HT-29 (cell line): ENCODE measurements at regions not wholly inside any gene's neighbourhood (a gene's known extent, or its start where the extent isn't known, plus 50 kb on each side); places are given as distances from the start of the nearest gene placed in this dataset.
A peak's percentile ranks its signal among the peaks of the same experiment; 100 is the strongest.

ENCODE experiments used
- DNase-seq: peaks from one replicate; pipeline ENCODE4 v3.0.0-alpha.2; 2015; ENCODE audit warnings: low spot score

DNA sequence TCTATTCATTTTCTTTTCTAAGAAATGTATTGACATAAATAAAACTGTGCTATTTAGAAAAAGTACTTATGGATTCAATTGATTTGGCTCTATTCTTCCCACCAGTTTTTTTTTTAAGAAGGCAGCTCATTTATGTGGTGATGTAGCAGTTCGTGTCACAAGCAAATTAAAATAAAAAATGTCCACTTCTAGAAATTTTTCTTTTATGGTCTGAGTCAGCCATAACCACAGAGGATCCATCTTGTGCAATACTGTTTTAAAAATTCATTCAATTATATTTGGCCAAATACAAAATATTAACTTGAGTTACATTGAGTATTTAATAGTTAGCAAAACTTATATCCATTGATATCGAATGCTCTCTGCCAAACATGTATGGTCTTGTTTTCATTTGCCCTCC, 207.9 kb upstream of the FAT1 start:
- no peak for DNase-seq

DNA sequence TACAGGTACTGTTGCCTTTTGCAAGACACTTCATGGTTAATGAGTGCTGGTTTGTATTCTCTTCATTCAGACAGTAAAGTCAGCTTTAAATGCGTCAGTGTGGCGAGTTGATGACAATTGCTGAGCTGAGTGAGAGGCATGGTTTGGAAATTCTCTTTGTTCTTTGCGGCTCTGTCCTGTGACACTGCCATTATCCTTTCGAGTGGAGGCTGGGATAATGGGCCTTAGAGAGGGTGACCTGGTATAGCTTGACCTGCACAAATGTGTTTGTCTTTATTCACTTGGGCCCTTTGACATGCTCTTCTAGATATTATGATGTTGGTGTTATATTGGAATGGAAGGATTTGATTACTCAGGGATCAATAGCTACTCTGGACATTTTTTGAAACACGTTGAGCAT, 208.5 kb upstream of the FAT1 start:
- peak; percentile 80 for DNase-seq

DNA sequence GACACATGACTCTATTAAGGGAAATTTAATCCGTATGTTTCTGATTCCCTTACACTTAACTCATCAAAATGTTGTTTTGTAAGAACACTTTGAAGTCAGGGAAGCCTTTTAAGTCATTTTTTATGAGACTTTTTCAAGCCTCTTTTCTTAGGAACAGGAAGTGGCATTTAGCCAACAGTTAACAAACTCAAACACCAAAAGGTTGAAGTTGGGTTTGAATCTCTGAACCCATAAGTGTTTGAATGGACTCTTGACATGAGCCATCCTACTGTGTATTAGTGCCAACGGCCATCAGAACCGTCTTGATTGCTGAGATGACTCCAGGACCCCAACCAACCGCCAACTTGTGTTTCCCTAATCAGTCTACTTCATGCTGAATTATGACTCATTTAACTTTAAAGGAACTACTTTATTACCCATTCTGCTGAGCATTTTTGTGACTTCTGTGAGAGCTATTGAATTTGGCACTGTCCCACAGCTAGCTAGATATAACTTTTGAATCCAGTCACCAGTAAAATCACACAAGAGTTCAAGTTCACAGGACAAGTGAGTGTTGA, 209.1 kb upstream of the FAT1 start:
- peak; percentile 90 for DNase-seq

DNA sequence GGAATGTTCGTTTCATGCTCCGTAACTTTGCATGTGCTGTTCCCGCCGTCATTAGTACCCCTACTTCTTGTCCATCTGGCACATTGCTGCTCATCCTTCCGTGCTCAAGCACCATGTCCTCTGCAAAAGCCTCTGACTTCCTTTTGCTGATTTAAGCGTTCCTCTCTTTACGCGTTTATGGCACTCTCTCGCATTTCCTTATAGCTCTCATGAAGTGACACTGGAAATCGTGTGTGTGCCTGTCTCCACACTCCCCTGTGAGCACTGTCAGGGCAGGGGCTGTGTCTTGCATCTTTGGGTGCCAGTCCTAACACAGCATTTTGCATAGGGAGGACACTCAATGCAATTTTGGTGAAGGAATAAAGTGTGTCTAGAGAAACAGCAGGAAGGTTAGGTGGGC, 210.6 kb upstream of the FAT1 start:
- no peak for DNase-seq

DNA sequence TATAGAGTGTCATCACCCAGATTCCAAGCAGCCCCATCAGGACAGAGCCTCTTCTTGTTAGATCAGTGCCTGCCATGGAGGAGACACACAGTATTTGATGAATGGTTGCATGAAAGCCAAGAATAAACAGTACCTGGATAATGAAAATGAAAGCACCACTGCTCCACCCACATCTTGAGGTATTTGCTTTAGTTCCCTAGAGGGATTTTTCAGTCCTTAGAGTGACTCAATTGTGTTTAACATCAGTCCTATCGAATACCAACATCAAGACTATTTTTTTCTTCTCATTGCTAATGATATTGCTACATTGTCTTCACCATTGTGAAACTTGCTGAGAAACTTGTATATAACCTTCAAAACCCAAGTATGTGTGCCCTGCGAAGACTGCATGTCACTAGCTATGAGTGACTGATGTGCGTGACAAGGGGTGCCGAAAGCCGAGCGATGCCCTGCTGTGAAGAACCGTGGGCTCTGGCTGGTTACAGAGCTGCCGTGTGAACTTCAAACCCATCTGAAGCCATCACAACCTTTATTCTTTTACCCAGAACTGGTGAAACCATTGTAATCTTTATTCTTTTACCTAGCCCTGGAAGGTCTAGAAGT, 211.3 kb upstream of the FAT1 start:
- DNase-seq: peak; percentile 82

DNA sequence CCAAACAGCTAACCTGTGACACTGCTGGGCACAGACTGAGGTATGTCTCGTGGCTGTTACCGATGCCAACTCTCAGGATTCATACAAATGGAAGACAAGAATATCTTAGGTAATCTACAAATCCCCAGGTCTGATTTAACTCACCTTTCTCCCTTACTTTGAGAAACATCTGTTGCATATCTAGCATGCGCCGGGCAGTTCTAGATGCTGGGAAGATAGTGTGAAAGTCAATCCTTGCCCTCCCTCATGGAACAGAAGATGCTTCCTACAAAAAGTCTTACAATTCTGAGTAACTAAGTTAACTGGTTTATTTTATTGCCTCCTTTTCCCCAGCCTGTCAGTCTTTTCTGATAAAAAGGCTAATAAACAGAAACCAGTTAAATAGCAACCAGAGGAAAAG, 212.2 kb upstream of the FAT1 start:
- peak; percentile 62 for DNase-seq

DNA sequence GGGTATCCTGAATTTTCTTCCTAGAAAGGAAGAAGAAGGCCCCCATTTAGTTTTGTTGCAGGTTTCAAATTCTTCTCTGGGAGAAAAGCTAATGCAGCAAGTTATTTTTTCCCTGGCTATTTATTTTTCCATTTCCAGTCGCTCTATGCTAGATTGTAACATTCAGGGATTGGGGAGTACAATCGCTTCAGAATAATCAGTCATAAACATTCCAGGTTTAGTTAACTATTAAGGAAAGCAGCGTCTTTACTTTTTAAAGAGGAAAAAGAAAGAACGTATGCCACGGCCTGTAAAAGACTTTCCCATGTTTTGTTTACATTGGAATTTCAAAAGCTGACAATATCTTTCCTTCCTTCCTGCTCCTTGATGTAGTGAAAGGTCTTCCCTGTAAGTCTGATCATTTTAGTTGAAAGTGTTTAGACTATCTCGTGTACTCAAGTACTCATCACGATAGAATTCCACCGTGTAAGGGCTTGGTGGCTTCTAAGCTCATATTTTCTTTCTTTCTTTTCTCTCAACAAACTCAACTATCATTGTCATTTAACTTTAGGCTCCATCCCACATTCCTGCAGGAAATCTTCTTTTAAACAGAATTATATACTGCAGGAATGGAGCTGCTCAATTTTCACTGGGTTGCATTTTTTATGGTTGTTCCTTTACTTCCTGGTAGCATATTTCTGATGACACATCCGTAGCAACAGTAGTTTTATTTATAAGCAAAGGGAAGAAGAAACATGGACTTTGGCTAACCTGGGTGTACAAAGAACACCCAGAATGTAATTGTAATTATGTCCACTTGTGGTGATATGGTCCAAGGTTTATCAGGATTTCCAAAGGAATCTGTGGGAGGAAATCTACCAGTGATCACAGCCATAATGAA, 213.1 kb upstream of the FAT1 start:
- DNase-seq: peak; percentile 95

DNA sequence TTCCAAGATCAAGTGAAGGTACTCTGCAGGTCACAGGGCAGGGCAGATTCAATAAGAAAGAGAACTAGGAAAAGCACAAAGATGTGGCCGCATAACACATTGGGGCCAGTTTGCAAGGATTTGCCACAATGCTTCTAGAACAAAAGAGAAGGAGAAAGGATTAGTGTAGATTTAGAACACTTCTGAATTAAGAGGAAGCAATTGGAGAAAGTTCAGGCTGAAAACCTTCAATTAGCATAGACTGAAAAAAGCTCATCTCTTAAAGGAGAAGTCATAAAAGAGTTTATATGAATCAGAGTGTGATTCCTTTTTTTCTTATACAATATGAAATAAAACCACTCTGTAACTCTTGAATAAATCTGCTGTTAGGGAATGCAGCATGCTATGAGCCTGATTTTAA, 215.6 kb upstream of the FAT1 start:
- DNase-seq: no peak

DNA sequence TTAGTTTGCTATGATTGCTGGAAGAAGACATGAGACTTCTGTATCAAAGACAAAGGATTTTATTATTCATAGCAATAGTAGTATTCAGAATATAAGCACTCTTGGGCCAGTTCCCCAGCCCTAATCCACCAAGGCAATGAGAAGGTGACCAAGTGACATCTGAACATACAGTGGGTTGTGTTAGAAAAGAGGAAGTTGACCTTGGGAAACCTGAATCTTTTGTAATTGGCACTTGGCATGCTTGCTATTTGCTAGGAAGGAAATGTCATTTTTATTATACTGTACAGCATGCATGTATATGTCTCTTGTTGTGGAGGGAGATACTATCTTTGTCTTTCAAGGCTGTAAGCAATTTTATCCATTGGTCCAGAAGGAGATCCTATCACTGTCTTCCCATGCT, 216.1 kb upstream of the FAT1 start:
- DNase-seq: no peak

DNA sequence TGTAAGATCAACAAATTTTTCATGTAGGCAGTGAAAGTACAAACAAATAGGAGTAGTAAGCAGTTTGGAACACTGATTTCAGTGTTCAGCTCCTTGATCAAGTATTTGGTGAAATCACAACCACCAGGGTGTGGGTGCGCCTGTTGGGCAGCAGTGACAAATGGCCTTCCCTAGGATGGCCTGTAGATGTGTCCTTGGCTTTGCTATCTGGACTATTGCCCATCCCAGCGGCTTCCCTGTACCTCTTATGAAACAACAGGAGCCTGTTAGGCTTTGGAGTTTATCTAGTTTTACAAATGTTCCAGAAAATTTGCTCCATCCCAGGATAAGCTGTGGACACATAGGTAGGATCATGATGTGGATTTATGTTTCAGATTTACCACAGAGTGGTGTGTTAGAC, 216.8 kb upstream of the FAT1 start:
- no peak for DNase-seq

DNA sequence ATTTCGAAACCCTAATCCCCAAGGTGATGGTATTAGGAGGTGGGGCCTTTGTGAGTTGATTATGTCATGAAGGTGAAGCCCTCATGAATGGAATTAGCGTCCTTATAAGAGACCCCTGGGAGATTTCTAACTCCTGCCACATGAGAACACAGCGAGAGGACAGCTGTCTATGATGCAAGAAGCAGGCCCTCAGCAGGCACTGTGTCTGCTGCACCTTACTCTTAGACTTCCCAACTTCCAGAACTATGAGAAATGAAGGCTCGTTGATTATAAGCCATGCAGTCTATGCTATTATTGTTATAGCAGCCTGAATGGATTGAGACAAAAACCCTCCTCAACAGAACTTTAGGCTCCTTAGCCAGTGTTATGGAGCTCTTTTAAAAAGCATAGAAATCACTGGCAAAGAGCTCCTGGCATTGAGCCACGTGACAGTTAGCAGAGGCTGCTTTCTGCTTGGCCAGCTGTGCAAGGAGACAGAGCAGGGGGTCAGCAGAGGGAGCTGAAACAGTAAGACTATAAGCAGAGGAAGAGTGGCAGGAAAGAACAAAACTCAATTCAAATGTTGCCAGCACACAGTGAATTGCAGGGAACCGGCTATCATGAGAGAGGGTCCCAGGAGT, 219.2 kb upstream of the FAT1 start:
- peak; percentile 50 for DNase-seq

DNA sequence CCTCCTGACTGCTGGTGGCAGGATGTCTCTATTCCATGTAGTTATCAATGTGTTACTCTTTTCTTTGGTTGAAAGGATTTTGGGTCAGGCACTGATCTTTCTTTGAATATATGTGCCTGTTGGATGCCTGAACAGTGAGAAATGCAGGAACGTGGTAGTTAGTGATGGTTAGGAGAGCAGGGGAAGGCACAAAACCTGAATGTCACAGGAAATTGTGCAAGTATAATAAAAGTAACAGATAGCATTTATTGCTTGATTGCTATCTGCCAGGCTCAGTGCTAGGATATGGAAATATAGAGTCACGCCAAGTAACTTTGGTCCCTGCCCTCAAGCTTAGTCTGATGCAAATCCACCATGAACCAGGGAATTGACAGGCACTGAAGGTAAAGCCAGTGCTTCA, 219.8 kb upstream of the FAT1 start:
- DNase-seq: no peak

DNA sequence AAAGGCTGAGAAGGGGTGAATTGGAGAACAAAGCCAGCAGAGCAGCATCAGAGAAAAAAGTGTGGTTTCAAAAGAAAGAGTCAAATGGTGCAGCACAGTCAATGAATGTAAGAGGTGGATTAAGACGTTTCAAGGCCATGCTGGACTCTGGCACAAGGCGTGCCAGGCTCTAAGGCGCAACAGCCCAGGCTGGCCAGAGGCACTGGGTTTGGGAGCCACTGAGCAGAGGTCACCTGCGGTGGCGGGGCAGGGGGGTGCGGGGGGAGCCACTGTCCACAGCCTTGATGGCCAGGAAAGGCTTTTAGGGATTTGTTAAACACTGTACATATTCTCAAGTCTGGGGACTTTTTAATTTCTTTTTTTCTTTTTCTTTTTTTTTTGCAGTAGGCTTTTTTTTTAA, 222.5 kb upstream of the FAT1 start:
- DNase-seq: peak; percentile 38

DNA sequence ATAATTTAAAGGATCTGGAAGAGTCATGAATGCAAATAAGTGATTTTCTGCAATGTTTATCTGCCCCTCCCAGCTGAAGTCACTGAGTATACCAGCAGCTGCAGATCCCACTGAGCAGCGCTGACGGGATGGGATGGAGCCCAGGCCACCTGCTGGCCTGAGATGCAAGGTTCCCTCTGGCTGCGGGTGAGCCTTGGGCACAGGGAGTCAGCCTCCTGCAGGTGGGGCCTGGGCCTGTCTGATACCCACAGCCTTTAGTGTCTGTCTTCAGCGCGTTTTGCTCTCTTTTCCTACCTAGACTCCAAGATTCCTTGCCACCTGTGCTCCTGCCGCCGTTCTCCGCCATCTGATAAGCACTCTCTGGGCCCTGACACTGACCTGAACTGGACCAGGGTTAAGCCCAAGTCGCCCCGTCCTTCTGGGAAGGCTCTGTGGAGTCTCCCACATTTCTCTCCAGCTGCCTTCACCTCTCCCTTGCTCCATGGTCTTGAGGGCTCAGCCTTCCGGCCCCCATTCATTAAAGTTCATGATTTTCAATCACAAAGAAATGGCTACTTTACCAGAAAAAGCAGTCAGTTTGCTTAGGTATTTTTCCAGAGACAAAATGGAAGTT, 223.1 kb upstream of the FAT1 start:
- peak; percentile 90 for DNase-seq

DNA sequence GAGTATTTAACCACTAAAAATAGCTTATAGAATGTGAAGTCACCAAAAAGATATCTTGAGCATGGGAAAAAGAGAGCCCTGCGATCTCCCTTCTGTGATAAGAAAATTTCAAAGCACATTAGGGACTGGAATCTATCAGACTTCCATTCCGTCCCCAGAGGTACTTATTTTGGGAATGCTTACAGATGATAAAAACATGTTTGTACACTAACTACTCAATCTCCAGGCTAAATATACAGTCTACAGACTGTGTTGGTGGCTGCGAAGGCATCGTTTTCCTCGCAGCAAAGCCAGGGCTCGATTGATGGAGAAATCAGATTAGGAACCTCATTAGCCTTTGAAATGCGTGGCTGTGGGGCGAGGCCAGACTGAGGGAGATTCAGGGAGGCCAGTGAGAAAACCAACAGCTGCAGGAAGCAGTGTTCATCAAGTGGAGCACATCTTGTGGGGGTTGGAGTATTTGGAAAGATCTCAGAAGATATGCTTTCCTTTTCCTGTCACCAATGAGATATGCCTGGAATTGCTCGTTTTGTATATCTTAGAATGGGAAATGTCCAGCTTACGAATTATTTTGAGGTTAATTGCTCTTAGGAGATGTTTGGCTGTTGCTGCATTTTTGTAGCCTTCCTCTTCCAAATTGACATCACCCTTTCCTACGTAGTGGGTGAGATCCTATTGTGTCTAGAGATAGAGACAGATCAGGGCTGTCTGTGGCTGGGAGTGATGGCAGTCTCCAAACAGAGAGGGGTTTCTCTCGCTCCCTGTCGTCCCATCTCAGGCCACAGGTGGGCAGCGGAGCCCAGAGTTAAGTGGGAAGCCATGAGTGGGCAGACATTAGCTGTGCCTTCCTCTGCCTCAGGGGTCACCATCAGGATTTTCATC, 224.9 kb upstream of the FAT1 start:
- DNase-seq: peak; percentile 3

DNA sequence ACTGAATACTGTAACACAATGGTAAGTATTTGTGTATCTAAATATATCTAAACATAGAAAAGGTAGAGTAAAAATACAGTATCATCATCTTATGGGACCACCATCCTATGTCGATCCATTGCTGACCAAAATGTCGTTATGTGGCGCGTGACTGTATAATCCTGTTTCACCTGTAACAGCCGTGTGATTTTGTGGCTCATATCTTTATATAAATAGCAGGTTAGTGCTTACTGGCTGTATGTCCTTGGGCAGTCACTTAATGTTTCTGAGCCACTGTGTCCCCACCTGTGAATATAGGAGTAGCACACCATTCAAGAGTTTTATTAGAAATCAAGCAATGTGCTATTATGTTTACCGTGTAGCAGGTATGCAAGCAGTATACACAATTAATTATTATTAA, 226.2 kb upstream of the FAT1 start:
- no peak for DNase-seq

DNA sequence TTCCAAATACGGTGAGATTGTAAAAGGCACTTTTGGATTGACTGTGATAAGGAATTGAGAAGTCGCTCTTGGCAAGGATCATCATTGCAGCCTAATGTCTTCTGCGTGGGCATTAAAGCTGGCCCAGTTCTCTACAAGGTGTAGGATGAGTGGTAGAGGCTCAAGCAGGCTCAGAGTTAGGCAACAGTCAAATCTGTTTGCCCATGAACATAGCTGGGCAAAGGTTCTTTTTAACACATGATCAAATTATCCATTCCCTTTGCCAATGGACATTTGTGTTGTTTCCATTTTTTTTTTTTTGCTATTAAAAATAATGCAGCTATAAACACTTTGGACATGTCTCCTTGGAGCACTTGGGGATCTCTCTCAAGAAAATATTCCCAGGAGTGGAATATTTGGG, 229.1 kb upstream of the FAT1 start:
- no peak for DNase-seq

DNA sequence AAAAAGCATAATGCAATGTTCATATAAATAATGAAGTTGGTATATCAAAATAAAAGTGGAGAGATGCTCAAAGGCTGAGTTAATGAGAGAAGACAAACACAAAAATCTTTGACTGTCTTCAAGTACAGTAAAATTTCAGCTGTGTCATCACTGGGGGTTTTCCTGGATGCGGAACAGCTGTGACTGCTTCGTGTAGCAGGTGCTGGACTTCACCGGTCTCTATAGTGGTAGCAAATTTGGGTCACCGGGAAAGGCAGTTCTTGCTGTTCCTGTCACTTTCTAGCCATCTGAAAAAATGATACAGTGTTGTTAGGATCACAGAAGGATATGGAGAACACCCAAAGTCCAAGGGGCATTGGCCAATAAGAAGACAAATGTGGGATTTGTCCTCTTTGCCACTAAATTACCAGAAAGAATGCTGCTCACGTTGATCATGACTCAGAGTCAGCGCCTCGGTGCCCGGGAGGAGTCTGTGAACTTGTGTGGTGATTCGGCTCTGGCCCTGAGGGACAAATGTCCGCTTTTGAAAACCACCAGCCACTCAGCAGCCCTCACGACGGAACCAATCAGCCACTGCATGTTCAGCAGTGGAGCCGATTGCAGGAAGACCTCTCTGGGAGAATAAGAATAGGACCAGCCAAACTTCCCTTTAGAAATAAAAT, 230.1 kb upstream of the FAT1 start:
- DNase-seq: no peak

DNA sequence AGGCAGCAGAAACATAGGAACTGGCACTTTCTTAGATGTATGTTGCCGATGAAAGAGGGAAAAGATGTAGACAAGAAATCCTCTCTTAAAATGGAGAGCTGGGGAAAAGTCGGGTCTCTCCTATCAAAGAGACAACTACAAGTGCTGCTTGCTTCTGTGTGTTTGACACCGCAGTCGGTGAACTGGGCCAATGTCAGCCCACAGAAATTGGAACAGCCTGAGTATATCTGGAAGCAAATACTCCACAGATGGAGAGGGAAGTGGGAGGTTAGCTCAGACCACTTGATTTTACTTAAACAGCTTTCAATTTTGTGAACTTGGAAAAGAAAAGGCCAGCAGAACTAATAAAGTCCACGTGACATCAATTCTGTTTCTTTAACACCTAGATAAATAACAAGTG, 230.9 kb upstream of the FAT1 start:
- DNase-seq: no peak

DNA sequence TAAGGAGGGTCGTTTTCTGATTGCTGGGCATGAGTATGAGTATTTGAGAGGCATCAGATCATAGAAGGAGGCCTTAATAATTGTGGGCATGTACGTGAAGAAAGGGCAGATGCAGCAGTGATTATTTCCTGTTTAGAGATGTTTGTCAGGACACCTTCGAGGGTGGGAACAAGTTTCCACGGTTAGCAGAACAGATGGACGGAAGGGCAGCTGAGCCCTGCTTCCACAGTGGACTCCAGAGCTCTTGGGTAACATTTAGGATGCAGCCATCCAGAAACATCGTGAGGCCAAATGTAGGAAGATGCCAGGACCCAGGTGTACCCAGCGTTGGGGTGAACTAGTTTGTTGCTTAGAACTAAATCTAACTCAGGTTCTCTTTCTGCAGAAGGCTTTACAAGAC, 231.3 kb upstream of the FAT1 start:
- no peak for DNase-seq
